GM23338 (cell line): ENCODE measurements at regions not wholly inside any gene's neighbourhood (a gene's known extent, or its start where the extent isn't known, plus 50 kb on each side); places are given as distances from the start of the nearest gene placed in this dataset.

Source experiments
- CREB1 ChIP-seq: fragments of 250-450 bp; sonication (Bioruptor Pico); IDR thresholded peaks from 2 replicates; pipeline ENCODE4 v1.5.0; 2020; ENCODE audit warnings: low read depth, mild to moderate bottlenecking, moderate library complexity
- CTCF ChIP-seq, 2 experiments: fragments of 200-600 bp in 1 of 2; sonication (generic) in 1 of 2; conservative IDR thresholded peaks; 2 replicates each; pipeline versions ENCODE4 v1.5.1 to v1.6.1; 2016 to 2017; ENCODE audit warnings: antibody characterized with exemption in 2 of 2, low read depth in 2 of 2, mild to moderate bottlenecking in 2 of 2, moderate library complexity in 1 of 2
- EZH2 ChIP-seq: fragments of 200-600 bp; sonication (generic); IDR thresholded peaks from one replicate; pipeline ENCODE4 v1.8.0; 2017; ENCODE audit warnings: antibody characterized with exemption, mild to moderate bottlenecking, low read depth; ENCODE audit not compliant: unreplicated experiment
- EZH2phosphoT487 ChIP-seq: fragments of 200-600 bp; sonication (generic); IDR thresholded peaks from one replicate; pipeline ENCODE4 v1.8.1; 2018; ENCODE audit warnings: antibody characterized with exemption; ENCODE audit not compliant: unreplicated experiment
- POLR2AphosphoS5 ChIP-seq: IDR thresholded peaks from 2 replicates; pipeline ENCODE4 v1.6.1; 2016; ENCODE audit warnings: antibody characterized with exemption, low read depth
- REST ChIP-seq: IDR thresholded peaks from one replicate; pipeline ENCODE4 v1.6.1; 2018; ENCODE audit warnings: antibody characterized with exemption; ENCODE audit not compliant: unreplicated experiment
- ZNF331 ChIP-seq: fragments of 250-450 bp; sonication (Bioruptor Pico); IDR thresholded peaks from 2 replicates; pipeline ENCODE4 v1.5.0; 2020; ENCODE audit warnings: low read depth, mild to moderate bottlenecking, moderate library complexity

- TF ChIP-seq CTCF (conservative IDR thresholded peaks at IDR 0.05; ENCODE audit: low read depth in 2 of 2) (no peak), POLR2AphosphoS5 (no peak), REST (no peak), EZH2 (no peak), EZH2phosphoT487 (no peak), CREB1 (CRISPR knock-in tag) (no peak), ZNF331 (CRISPR knock-in tag) (no peak)
Measured at GRCh38 chr6:139577763-139578604, 203.5 kb upstream of the CITED2 start.
